ENCODE measurements at regions not wholly inside any gene's neighbourhood (a gene's known extent, or its start where the extent isn't known, plus 50 kb on each side); places are given as distances from the start of the nearest gene placed in this dataset.

GRCh38 chr14:87111741-87112140, 881.2 kb downstream of the GALC start:
- FAIRE-seq, result no peak
- no TSS peak for BruUV-seq (replicated peaks)
- Histone ChIP-seq H2AFZ (ENCODE audit: low read depth, low read length) (no peak overlapping the region), H3K4me2 (ENCODE audit: insufficient read depth, low read length) (no peak overlapping the region), H3K9ac (replicated peaks; ENCODE audit: extremely low read depth, insufficient read depth, low read length) (no peak overlapping the region), H3K4me3 (replicated peaks in 1 of 3; ENCODE audit: insufficient read depth in 1 of 3, low read depth in 1 of 3, low read length in 3 of 3) (no peak overlapping the region), H3K36me3 (ENCODE audit: control insufficient read depth in 2 of 2, extremely low read depth in 1 of 2, insufficient read depth in 2 of 2, low read length in 2 of 2) (no peaks in the 10 kb centered on the region), H3K9me1 (replicated peaks; ENCODE audit: control insufficient read depth, extremely low read depth, insufficient read depth, low read length) (no peaks in the 10 kb centered on the region), H3K27me3 (ENCODE audit: control insufficient read depth in 2 of 2, insufficient read depth in 2 of 2, low read length in 2 of 2) (no peaks in the 10 kb centered on the region), H4K20me1 (replicated peaks; ENCODE audit: control insufficient read depth, extremely low read depth, insufficient read depth, low read length) (no peaks in the 10 kb centered on the region), H3K27ac (ENCODE audit: insufficient read depth, low read depth, low read length) (no peak overlapping the region), H3K79me2 (ENCODE audit: control insufficient read depth, insufficient read depth, low read length) (no peaks in the 10 kb centered on the region), H3K9me3 (replicated peaks; ENCODE audit: control insufficient read depth, insufficient read depth, low read length) (peaks cover 2% of the 10 kb centered on the region), H3K4me1 (ENCODE audit: control insufficient read depth, extremely low read depth, insufficient read depth, low read length) (no peaks in the 10 kb centered on the region)
- dilution Hi-C loops (cut with MboI; ENCODE audit: extremely low pct_ligation_motif_present, low sequenced_read_pairs), result no loop called here
- DNase-seq (ENCODE audit: low read depth, low spot score), result no peak
- no peak for TF ChIP-seq JUN (IDR thresholded peaks at IDR 0.05; ENCODE audit: borderline replicate concordance, insufficient read depth, insufficient read length, low read depth)
- ChIA-PET POLR2A (no interaction called here), CTCF (no interaction called here)
- intact Hi-C loops (cut with micrococcal nuclease), result no loop called here

- FAIRE-seq (no peak), DNase-seq (ENCODE audit: low read depth, low spot score) (no peak)
- intact Hi-C loops (cut with micrococcal nuclease) (no loop called here), dilution Hi-C loops (cut with MboI; ENCODE audit: extremely low pct_ligation_motif_present, low sequenced_read_pairs) (no loop called here)
- Histone ChIP-seq H3K4me3 (replicated peaks in 1 of 3; ENCODE audit: insufficient read depth in 1 of 3, low read depth in 1 of 3, low read length in 3 of 3) (no peak overlapping the region), H4K20me1 (replicated peaks; ENCODE audit: control insufficient read depth, extremely low read depth, insufficient read depth, low read length) (no peaks in the 10 kb centered on the region), H2AFZ (ENCODE audit: low read depth, low read length) (no peak overlapping the region), H3K36me3 (ENCODE audit: control insufficient read depth in 2 of 2, extremely low read depth in 1 of 2, insufficient read depth in 2 of 2, low read length in 2 of 2) (no peaks in the 10 kb centered on the region), H3K9me1 (replicated peaks; ENCODE audit: control insufficient read depth, extremely low read depth, insufficient read depth, low read length) (no peaks in the 10 kb centered on the region), H3K79me2 (ENCODE audit: control insufficient read depth, insufficient read depth, low read length) (no peaks in the 10 kb centered on the region), H3K9ac (replicated peaks; ENCODE audit: extremely low read depth, insufficient read depth, low read length) (no peak overlapping the region), H3K4me1 (ENCODE audit: control insufficient read depth, extremely low read depth, insufficient read depth, low read length) (no peaks in the 10 kb centered on the region), H3K27ac (ENCODE audit: insufficient read depth, low read depth, low read length) (no peak overlapping the region), H3K27me3 (ENCODE audit: control insufficient read depth in 2 of 2, insufficient read depth in 2 of 2, low read length in 2 of 2) (no peaks in the 10 kb centered on the region), H3K9me3 (replicated peaks; ENCODE audit: control insufficient read depth, insufficient read depth, low read length) (peaks cover 2% of the 10 kb centered on the region), H3K4me2 (ENCODE audit: insufficient read depth, low read length) (no peak overlapping the region)
- BruUV-seq (replicated peaks), result no TSS peak
- POLR2A ChIA-PET, result no interaction called here
- TF ChIP-seq CTCF (IDR thresholded peaks at IDR 0.05; ENCODE audit: extremely low read depth in 1 of 2, insufficient read depth in 1 of 2, low read depth in 1 of 2, low read length in 2 of 2) (no peak), POLR2AphosphoS5 (IDR thresholded peaks at IDR 0.05; ENCODE audit: insufficient read depth, low read depth, low read length) (no peak), JUN (IDR thresholded peaks at IDR 0.05; ENCODE audit: borderline replicate concordance, insufficient read depth, insufficient read length, low read depth) (no peak), EZH2 (IDR thresholded peaks at IDR 0.05; ENCODE audit: borderline replicate concordance, low read depth, low read length, severe bottlenecking) (no peak), FOS (IDR thresholded peaks at IDR 0.05; ENCODE audit: borderline replicate concordance, insufficient read depth, low read length) (no peak), POLR2A (IDR thresholded peaks at IDR 0.05; ENCODE audit: low read depth, low read length) (no peak), GATA2 (IDR thresholded peaks at IDR 0.05; ENCODE audit: insufficient read depth, insufficient read length, low read depth, low read length) (no peak), MYC (IDR thresholded peaks at IDR 0.05; ENCODE audit: low read depth, low read length) (no peak), MAX (IDR thresholded peaks at IDR 0.05; ENCODE audit: insufficient read depth, insufficient read length) (no peak)
- CTCF ChIA-PET, result no interaction called here
Observed at GRCh38 chr14:87111126-87111525, 881.9 kb downstream of the GALC start.
